OCI-LY7 (cell line): ENCODE measurements at regions not wholly inside any gene's neighbourhood (a gene's known extent, or its start where the extent isn't known, plus 50 kb on each side); places are given as distances from the start of the nearest gene placed in this dataset.

ENCODE experiments used
- EZH2phosphoT487 ChIP-seq: fragments of 200-600 bp; sonication (generic); IDR thresholded peaks from 2 replicates; pipeline ENCODE4 v1.6.1; 2018; ENCODE audit warnings: low read depth, borderline replicate concordance, mild to moderate bottlenecking, mixed run types, antibody characterized with exemption, low read length, moderate library complexity, mixed read lengths
- TF ChIP-seq, protein P1 (sequence below): fragments of 200-600 bp; sonication (generic); conservative IDR thresholded peaks from 2 replicates; pipeline ENCODE4 v1.5.1; 2014; ENCODE audit warnings: mild to moderate bottlenecking, antibody characterized with exemption, low read length, moderate library complexity, mixed read lengths

DNA sequence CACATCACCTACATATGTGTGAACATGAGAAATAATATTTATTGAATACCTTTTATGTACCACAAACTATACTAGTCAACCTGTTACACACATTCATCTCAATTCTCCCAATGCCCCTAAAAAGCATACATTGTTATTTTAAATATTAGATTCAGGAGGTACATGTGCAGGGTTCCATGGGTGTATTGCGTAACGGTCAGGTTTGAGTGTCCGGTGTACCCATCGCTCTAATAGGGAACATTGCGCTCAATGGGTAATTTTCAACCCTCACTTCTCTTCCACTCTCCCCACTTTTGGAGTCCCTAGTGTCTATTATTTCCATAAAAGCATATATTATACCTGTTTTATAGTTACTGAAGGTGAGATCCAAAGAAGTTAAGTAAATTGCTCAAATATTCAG, 82.0 kb downstream of the IFI44 start:
- TF ChIP-seq, protein P1, sequence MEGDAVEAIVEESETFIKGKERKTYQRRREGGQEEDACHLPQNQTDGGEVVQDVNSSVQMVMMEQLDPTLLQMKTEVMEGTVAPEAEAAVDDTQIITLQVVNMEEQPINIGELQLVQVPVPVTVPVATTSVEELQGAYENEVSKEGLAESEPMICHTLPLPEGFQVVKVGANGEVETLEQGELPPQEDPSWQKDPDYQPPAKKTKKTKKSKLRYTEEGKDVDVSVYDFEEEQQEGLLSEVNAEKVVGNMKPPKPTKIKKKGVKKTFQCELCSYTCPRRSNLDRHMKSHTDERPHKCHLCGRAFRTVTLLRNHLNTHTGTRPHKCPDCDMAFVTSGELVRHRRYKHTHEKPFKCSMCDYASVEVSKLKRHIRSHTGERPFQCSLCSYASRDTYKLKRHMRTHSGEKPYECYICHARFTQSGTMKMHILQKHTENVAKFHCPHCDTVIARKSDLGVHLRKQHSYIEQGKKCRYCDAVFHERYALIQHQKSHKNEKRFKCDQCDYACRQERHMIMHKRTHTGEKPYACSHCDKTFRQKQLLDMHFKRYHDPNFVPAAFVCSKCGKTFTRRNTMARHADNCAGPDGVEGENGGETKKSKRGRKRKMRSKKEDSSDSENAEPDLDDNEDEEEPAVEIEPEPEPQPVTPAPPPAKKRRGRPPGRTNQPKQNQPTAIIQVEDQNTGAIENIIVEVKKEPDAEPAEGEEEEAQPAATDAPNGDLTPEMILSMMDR: no peak
- no peak for TF ChIP-seq EZH2phosphoT487
